Panc1 (cell line): ENCODE measurements at regions not wholly inside any gene's neighbourhood (a gene's known extent, or its start where the extent isn't known, plus 50 kb on each side); places are given as distances from the start of the nearest gene placed in this dataset.

Experiments used
- ATAC-seq: fragments of 200-7000 bp; cut with Tn5 transposase; 2 replicates; pipeline ENCODE4 v1.9.1; 2020; ENCODE audit warnings: mild to moderate bottlenecking, moderate library complexity
- BruUV-seq: library from RNA; stranded (reverse); fragments of 400-500 nt; replicated peaks from 2 replicates; lab custom pipeline; 2021; lab: Mats Ljungman, UMichigan
- CTCF ChIA-PET: fragments of 300-600 bp; sonication (Branson Sonifier 250); formaldehyde crosslinking; loops from one replicate; lab custom pipeline; 2022; ENCODE audit warnings: antibody characterized with exemption; lab: Charles Lee
- POLR2A ChIA-PET: fragments of 300-600 bp; sonication (Branson Sonifier 250); formaldehyde crosslinking; loops from one replicate; lab custom pipeline; 2022; ENCODE audit warnings: antibody characterized with exemption; lab: Charles Lee
- DNase-seq: peaks from one replicate; pipeline ENCODE4 v3.0.0-alpha.2; 2010; ENCODE audit warnings: low read depth, low spot score
- H3K27ac ChIP-seq: 2 replicates; pipeline ENCODE4 v1.5.1; 2011; ENCODE audit warnings: mild to moderate bottlenecking, low read length, inconsistent platforms
- H3K27me3 ChIP-seq: fragments of 200-500 bp; sonication (Bioruptor generic); 2 replicates; pipeline ENCODE4 v1.6.0; 2014; ENCODE audit warnings: low read length, inconsistent platforms; ENCODE audit not compliant: control insufficient read depth, insufficient read depth
- H3K36me3 ChIP-seq: fragments of 200-500 bp; sonication (Bioruptor generic); 2 replicates; pipeline ENCODE4 v1.5.1; 2014; ENCODE audit warnings: inconsistent platforms, mild to moderate bottlenecking, low read length, moderate library complexity; ENCODE audit not compliant: control insufficient read depth, insufficient read depth
- H3K4me1 ChIP-seq: 2 replicates; pipeline ENCODE4 v1.5.1; 2011; ENCODE audit warnings: inconsistent platforms, mild to moderate bottlenecking, low read length, moderate library complexity; ENCODE audit not compliant: control insufficient read depth, insufficient read depth
- H3K4me3 ChIP-seq, 2 experiments: 2 replicates each; pipeline ENCODE4 v1.5.1; 2011 to 2012; ENCODE audit warnings: low read depth in 2 of 2, low read length in 2 of 2, mild to moderate bottlenecking in 2 of 2, inconsistent platforms in 1 of 2, moderate library complexity in 1 of 2
- H3K9me3 ChIP-seq: fragments of 200-500 bp; sonication (Bioruptor generic); 2 replicates; pipeline ENCODE4 v1.5.1; 2014; ENCODE audit warnings: low read depth, mild to moderate bottlenecking, inconsistent platforms, low read length, moderate library complexity; ENCODE audit not compliant: control insufficient read depth, insufficient read depth
- CTCF ChIP-seq: fragments of 450-650 bp; IDR thresholded peaks from 2 replicates; pipeline ENCODE4 v1.5.1; 2017; ENCODE audit warnings: mild to moderate bottlenecking
- POLR2AphosphoS5 ChIP-seq: IDR thresholded peaks from 2 replicates; pipeline ENCODE4 v1.6.1; 2012; ENCODE audit warnings: mild to moderate bottlenecking, low read depth, low read length, moderate library complexity
- REST ChIP-seq, 2 experiments: IDR thresholded peaks; 2 replicates each; pipeline ENCODE4 v1.6.1; 2011 to 2012; ENCODE audit warnings: low read depth in 2 of 2, control low read depth in 1 of 2, low read length in 1 of 2, mild to moderate bottlenecking in 1 of 2, moderate library complexity in 1 of 2; ENCODE audit not compliant: insufficient read depth in 1 of 2
- SIN3A ChIP-seq: IDR thresholded peaks from 2 replicates; pipeline ENCODE4 v1.6.1; 2012; ENCODE audit warnings: low read depth, mild to moderate bottlenecking, low read length, moderate library complexity, borderline replicate concordance; ENCODE audit not compliant: insufficient read depth
- TCF7L2 ChIP-seq: IDR thresholded peaks from 2 replicates; pipeline ENCODE4 v1.6.1; 2011; ENCODE audit warnings: mild to moderate bottlenecking, low read depth, low read length, inconsistent platforms
- in situ Hi-C: cut with HindIII; loops from 2 replicates; pipeline ENCODE4 v1.10.0; 2016; ENCODE audit warnings: low sequenced_read_pairs, low pct_unique_long_range_greater_than_20kb
- intact Hi-C: fragments of 100-400 bp; cut with micrococcal nuclease; formaldehyde crosslinking; loops from one replicate; pipeline ENCODE4 v1.10.0; 2022; ENCODE audit not compliant: unreplicated experiment

GRCh38 chr12:118821386-118821925 lies 159.9 kb upstream of the SRRM4 start:
- H3K4me1 ChIP-seq, result no peaks in the 10 kb centered on the region
- H3K27ac ChIP-seq, result no peak overlapping the region
- no peaks in the 10 kb centered on the region for H3K27me3 ChIP-seq
- intact Hi-C loops, result no loop called here
- TF ChIP-seq TCF7L2 (no peak), POLR2AphosphoS5 (no peak), CTCF (no peak; the same call in 1 of the 2 replicates), SIN3A (no peak)
- in situ Hi-C loops, result no loop called here
- H3K9me3 ChIP-seq, result no peaks in the 10 kb centered on the region
- ChIA-PET CTCF (no interaction called here), POLR2A (no interaction called here)
- DNase-seq (no peak), ATAC-seq (no peak)
- H3K4me3 ChIP-seq, result no peak overlapping the region
- no TSS peak for BruUV-seq
- H3K36me3 ChIP-seq, result no peaks in the 10 kb centered on the region

- TF ChIP-seq REST (IDR thresholded peaks at IDR 0.05; ENCODE audit: insufficient read depth in 1 of 2, low read depth in 2 of 2, low read length in 1 of 2) (no peak), CTCF (no peak), SIN3A (no peak), POLR2AphosphoS5 (no peak), TCF7L2 (no peak)
- DNase-seq (no peak), ATAC-seq (no peak)
- intact Hi-C loops, result no loop called here
- Histone ChIP-seq H3K27me3 (no peaks in the 10 kb centered on the region), H3K36me3 (no peaks in the 10 kb centered on the region), H3K4me1 (no peaks in the 10 kb centered on the region), H3K4me3 (no peak overlapping the region), H3K9me3 (no peaks in the 10 kb centered on the region), H3K27ac (no peak overlapping the region)
- CTCF ChIA-PET, result no interaction called here
- in situ Hi-C loops, result no loop called here
- BruUV-seq, result no TSS peak
- POLR2A ChIA-PET, result no interaction called here
Observed at GRCh38 chr12:118822512-118822911, 158.8 kb upstream of the SRRM4 start.
